Activated CD8-positive, alpha-beta memory T cell treated with anti-CD3 and anti-CD28 coated beads for 36 hours (primary cell): ENCODE measurements at regions not wholly inside any gene's neighbourhood (a gene's known extent, or its start where the extent isn't known, plus 50 kb on each side); places are given as distances from the start of the nearest gene placed in this dataset.

Experiments
- CTCF ChIA-PET: fragments of 350-600 bp; sonication (Branson Sonifier 250); formaldehyde crosslinking; loops from one replicate; lab custom pipeline; 2021; ENCODE audit warnings: antibody characterized with exemption; lab: Charles Lee
- POLR2A ChIA-PET: fragments of 350-600 bp; sonication (Branson Sonifier 250); formaldehyde crosslinking; loops from one replicate; lab custom pipeline; 2021; ENCODE audit warnings: antibody characterized with exemption; lab: Charles Lee

GRCh38 chr3:168186293-168186983 lies 90.7 kb upstream of the GOLIM4 start:
- CTCF ChIA-PET: no interaction called here
- POLR2A ChIA-PET: no interaction called here

- POLR2A ChIA-PET: no interaction called here
- CTCF ChIA-PET: no interaction called here
Observed at GRCh38 chr3:168183774-168184173, 88.0 kb upstream of the GOLIM4 start.

GRCh38 chr3:168168743-168169142 lies 73.0 kb upstream of the GOLIM4 start:
- ChIA-PET POLR2A (no interaction called here), CTCF (no interaction called here)

- POLR2A ChIA-PET: no interaction called here
- CTCF ChIA-PET: interaction anchor here (1.7 to 2.1 kb wide), 2 partner anchors 11 to 118 kb away, joined by 4 to 14 read pairs; no protein-coding TSS in a partner anchor
Observed at GRCh38 chr3:168165390-168166269, 69.9 kb upstream of the GOLIM4 start.

DNA sequence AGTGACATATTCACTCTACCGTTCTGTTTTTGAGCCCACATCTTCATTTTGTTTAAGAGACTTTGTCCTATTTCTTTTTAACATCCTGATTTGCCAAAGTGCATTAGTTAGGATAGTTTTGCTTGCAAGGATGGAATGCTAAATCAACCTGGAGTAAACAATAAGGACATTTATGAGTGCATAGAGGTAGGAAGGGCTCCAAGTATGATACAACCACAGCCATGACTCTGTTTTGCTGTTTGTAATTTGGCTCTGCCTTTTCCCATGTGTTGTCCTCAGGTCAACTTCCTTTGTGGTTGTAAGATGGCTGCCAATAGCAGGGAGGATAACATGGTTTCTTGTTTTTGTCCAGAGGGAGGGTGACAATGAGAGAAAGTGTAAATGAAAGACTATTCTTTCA lies 66.4 kb upstream of the GOLIM4 start:
- POLR2A ChIA-PET: no interaction called here
- CTCF ChIA-PET: no interaction called here

DNA sequence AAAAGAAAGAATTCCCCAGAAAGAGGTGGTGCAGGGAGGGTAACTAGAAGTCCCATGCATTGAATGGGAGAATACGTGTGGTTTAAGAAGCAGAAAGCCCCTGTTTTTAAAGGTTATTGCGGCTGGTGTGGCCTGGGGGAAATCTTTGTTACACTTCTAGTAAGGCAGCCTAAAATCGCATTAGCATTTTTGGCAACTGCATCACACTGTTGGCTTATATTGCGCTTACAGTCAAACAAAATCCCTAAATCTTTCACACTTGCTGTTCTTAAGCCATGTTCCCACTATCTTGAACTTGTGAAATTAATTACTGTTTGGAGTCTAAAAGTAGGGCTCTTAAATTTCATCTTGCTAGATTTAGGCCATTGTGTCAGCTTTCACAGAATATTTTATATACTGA lies 66.0 kb upstream of the GOLIM4 start:
- POLR2A ChIA-PET: no interaction called here
- CTCF ChIA-PET: no interaction called here

GRCh38 chr3:168157903-168158302 lies 62.2 kb upstream of the GOLIM4 start:
- POLR2A ChIA-PET: no interaction called here
- CTCF ChIA-PET: no interaction called here

DNA sequence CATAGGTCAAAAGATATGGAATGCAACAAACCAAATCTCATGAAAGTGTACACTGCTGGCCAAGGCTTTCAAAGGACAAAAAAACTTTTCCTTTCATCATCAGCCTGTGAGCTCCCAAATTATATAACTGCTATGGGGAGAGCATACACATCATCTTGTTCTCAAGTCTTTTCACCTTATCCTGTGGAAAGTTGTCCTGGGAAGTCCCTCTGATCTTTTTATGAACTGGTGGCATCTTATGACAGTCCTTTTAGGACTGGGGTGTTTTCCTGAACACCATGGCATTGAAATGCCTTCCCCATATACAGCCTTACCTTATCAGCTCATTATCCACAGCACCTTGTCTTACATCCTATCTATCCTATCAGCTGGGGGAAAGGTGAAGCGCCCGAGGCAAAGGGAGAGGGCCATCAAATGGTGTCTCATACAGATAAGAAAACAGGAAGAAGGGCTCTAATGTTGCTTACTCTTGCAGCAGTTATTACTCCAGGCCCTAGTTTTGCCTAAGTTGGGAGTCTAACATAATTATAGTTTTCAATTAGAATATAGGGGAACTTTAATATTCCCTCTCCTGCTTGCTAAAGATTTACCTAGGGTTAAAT lies 61.5 kb upstream of the GOLIM4 start:
- POLR2A ChIA-PET: no interaction called here
- CTCF ChIA-PET: no interaction called here

GRCh38 chr3:168156479-168156878 lies 60.8 kb upstream of the GOLIM4 start:
- ChIA-PET POLR2A (no interaction called here), CTCF (no interaction called here)

DNA sequence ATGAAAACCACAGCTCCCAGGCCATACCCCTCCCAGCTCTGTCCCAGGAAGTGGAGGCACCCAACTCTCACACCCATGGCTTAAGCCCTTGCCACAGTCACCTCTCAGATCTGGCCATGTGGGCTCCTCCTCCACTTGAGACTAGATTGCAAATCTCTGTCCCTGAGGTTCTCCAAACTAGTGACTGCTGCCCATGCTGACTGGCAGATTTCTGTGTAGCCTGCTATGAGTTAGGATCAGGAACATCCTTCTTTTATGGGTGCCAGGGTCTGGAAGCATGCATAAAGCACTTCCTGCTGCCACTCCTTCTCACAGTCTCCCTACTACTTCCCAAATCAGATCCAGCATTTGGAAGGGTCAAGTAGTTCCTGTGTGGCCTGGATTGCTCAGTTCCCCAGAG lies 59.6 kb upstream of the GOLIM4 start:
- CTCF ChIA-PET: interaction anchor here (1.3 kb wide), 1 partner anchor 11 kb away, joined by 4 read pairs; no protein-coding TSS in a partner anchor
- POLR2A ChIA-PET: no interaction called here

DNA sequence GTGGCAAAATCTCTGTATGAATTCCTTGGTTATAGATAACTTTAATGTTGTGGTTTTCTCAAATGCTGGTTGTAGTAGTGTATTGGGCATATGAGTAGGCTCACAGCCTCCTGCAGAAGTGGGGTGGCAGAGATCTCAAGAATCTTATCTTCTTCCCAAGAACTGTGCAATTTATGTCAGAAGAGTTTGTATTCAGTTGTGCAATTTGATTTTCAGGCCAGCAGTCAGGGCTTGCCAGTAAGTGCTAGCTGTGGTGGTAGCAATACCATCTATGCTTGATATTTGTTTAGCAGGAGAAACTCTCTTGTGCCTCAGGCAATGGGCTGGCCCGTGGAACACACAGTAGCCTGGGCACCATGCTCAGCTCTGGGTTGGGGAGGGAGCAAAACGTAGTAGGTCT lies 58.4 kb upstream of the GOLIM4 start:
- POLR2A ChIA-PET: no interaction called here
- CTCF ChIA-PET: interaction anchor here (1.3 kb wide), 1 partner anchor 12 kb away, joined by 4 read pairs; no protein-coding TSS in a partner anchor

- CTCF ChIA-PET: no interaction called here
Observed at GRCh38 chr3:168152149-168152548, 56.4 kb upstream of the GOLIM4 start.

More at GRCh38 chr3:168152149-168152548, 56.4 kb upstream of the GOLIM4 start:
- POLR2A ChIA-PET: no interaction called here
